ENCODE measurements at regions not wholly inside any gene's neighbourhood (a gene's known extent, or its start where the extent isn't known, plus 50 kb on each side); places are given as distances from the start of the nearest gene placed in this dataset.

- Histone ChIP-seq H3K9me3 (ENCODE audit: severe bottlenecking) (no peaks in the 10 kb centered on the region), H3K36me3 (no peaks in the 10 kb centered on the region), H3K27me3 (ENCODE audit: insufficient read depth, low read depth, severe bottlenecking) (peaks cover 12% of the 10 kb centered on the region), H3K4me3 (ENCODE audit: low read depth, low read length) (no peak overlapping the region), H3K27ac (no peak overlapping the region)
- DNase-seq, result no peak
- no peak for TF ChIP-seq CTCF (IDR thresholded peaks at IDR 0.05; ENCODE audit: low read depth, low read length)
Measured at GRCh38 chr16:61412562-61412961, 623.7 kb downstream of the CDH8 start.

GRCh38 chr16:61409604-61410003 lies 626.6 kb downstream of the CDH8 start:
- DNase-seq, result no peak
- no peak overlapping the region for H3K27ac ChIP-seq
- peaks cover 13% of the 10 kb centered on the region for H3K27me3 ChIP-seq (ENCODE audit: insufficient read depth, low read depth, severe bottlenecking)
- TF ChIP-seq CTCF (IDR thresholded peaks at IDR 0.05; ENCODE audit: low read depth, low read length), result no peak
- no peaks in the 10 kb centered on the region for H3K9me3 ChIP-seq (ENCODE audit: severe bottlenecking)
- no peak overlapping the region for H3K4me3 ChIP-seq (ENCODE audit: low read depth, low read length)
- no peaks in the 10 kb centered on the region for H3K36me3 ChIP-seq

GRCh38 chr16:61403386-61403785 lies 632.9 kb downstream of the CDH8 start:
- peaks cover 22% of the 10 kb centered on the region for H3K27me3 ChIP-seq (ENCODE audit: insufficient read depth, low read depth, severe bottlenecking)
- no peak for DNase-seq
- no peak for TF ChIP-seq CTCF (IDR thresholded peaks at IDR 0.05; ENCODE audit: low read depth, low read length)

GRCh38 chr16:61391896-61392295 lies 644.3 kb downstream of the CDH8 start:
- no peaks in the 10 kb centered on the region for H3K9me3 ChIP-seq (ENCODE audit: severe bottlenecking)
- no peak overlapping the region for H3K4me3 ChIP-seq (ENCODE audit: low read depth, low read length)
- TF ChIP-seq CTCF (IDR thresholded peaks at IDR 0.05; ENCODE audit: low read depth, low read length), result no peak
- H3K36me3 ChIP-seq, result no peaks in the 10 kb centered on the region
- no peak for DNase-seq
- peaks cover 22% of the 10 kb centered on the region for H3K27me3 ChIP-seq (ENCODE audit: insufficient read depth, low read depth, severe bottlenecking)
- no peak overlapping the region for H3K27ac ChIP-seq

More at GRCh38 chr16:61403386-61403785, 632.9 kb downstream of the CDH8 start:
- Histone ChIP-seq H3K9me3 (ENCODE audit: severe bottlenecking) (no peaks in the 10 kb centered on the region), H3K27ac (no peak overlapping the region), H3K36me3 (no peaks in the 10 kb centered on the region), H3K4me3 (ENCODE audit: low read depth, low read length) (no peak overlapping the region)

GRCh38 chr16:61390965-61391637 lies 645.1 kb downstream of the CDH8 start:
- no peak for TF ChIP-seq CTCF (IDR thresholded peaks at IDR 0.05; ENCODE audit: low read depth, low read length)
- no peak for DNase-seq
- no peak overlapping the region for H3K4me3 ChIP-seq (ENCODE audit: low read depth, low read length)
- peaks cover 17% of the 10 kb centered on the region for H3K27me3 ChIP-seq (ENCODE audit: insufficient read depth, low read depth, severe bottlenecking)
- no peak overlapping the region for H3K27ac ChIP-seq
- H3K9me3 ChIP-seq (ENCODE audit: severe bottlenecking), result no peaks in the 10 kb centered on the region
- H3K36me3 ChIP-seq, result no peaks in the 10 kb centered on the region

Data from WERI-Rb-1 (cell line).